ENCODE measurements at regions not wholly inside any gene's neighbourhood (a gene's known extent, or its start where the extent isn't known, plus 50 kb on each side); places are given as distances from the start of the nearest gene placed in this dataset.

GRCh38 chr3:75110741-75111140 is 496.3 kb upstream of the CNTN3 start:
- Histone ChIP-seq H3K4me3 (no peak overlapping the region), H3K4me1 (no peaks in the 10 kb centered on the region), H3K27ac (no peak overlapping the region), H3K27me3 (no peaks in the 10 kb centered on the region), H3K36me3 (no peaks in the 10 kb centered on the region), H3K9me3 (no peaks in the 10 kb centered on the region)
- DNase-seq (ENCODE audit: low spot score in 2 of 2), result no peak
- 90% methylated on average over 1 of the region's 1 CpG for WGBS
- no peak for TF ChIP-seq POLR2AphosphoS5 (IDR thresholded peaks at IDR 0.05)
- no peak for TF ChIP-seq EP300 (IDR thresholded peaks at IDR 0.05)
- TF ChIP-seq CTCF (IDR thresholded peaks at IDR 0.05), result no peak
- TF ChIP-seq POLR2A (IDR thresholded peaks at IDR 0.05), result no peak

DNA sequence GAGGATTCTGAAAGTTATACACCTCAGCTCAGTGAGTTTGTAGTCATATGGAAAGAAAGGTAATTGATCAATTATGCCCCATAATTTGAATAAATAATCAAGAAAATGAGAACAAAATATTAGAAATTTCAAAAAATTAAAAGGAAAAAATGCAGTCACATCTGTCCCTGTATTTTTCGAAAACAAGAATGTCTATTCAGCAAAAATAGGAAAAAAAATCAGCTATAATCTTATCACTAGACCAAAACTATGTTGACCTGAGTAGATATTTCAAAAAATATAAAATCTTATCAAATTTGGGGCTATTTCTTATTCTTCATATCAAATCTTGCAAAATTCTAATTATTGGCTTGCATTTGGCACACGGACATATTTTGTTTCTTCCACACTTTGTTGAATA is 501.2 kb upstream of the CNTN3 start:
- Histone ChIP-seq H3K36me3 (no peaks in the 10 kb centered on the region), H3K27me3 (no peaks in the 10 kb centered on the region), H3K9me3 (no peaks in the 10 kb centered on the region), H3K4me3 (no peak overlapping the region), H3K4me1 (no peaks in the 10 kb centered on the region), H3K27ac (no peak overlapping the region)
- TF ChIP-seq POLR2AphosphoS5 (IDR thresholded peaks at IDR 0.05) (no peak), EP300 (IDR thresholded peaks at IDR 0.05) (no peak), CTCF (IDR thresholded peaks at IDR 0.05) (no peak), POLR2A (IDR thresholded peaks at IDR 0.05) (no peak)
- DNase-seq (ENCODE audit: low spot score in 2 of 2), result no peak
- WGBS, result 87% methylated on average over 2 of the region's 2 CpGs

GRCh38 chr3:75118779-75119178 is 504.3 kb upstream of the CNTN3 start:
- WGBS, result 93% methylated on average over 1 of the region's 1 CpG

GRCh38 chr3:75126556-75126955 is 512.1 kb upstream of the CNTN3 start:
- H3K36me3 ChIP-seq, result no peaks in the 10 kb centered on the region
- H3K4me3 ChIP-seq, result no peak overlapping the region
- TF ChIP-seq POLR2AphosphoS5 (IDR thresholded peaks at IDR 0.05), result no peak
- no peak for TF ChIP-seq POLR2A (IDR thresholded peaks at IDR 0.05)
- no peak for TF ChIP-seq EP300 (IDR thresholded peaks at IDR 0.05)
- TF ChIP-seq CTCF (IDR thresholded peaks at IDR 0.05), result no peak
- no peak for DNase-seq (ENCODE audit: low spot score in 2 of 2)
- no peaks in the 10 kb centered on the region for H3K9me3 ChIP-seq
- H3K4me1 ChIP-seq, result no peaks in the 10 kb centered on the region
- no peak overlapping the region for H3K27ac ChIP-seq
- H3K27me3 ChIP-seq, result no peaks in the 10 kb centered on the region

More at GRCh38 chr3:75118779-75119178, 504.3 kb upstream of the CNTN3 start:
- H3K27me3 ChIP-seq, result no peaks in the 10 kb centered on the region
- H3K27ac ChIP-seq, result no peak overlapping the region
- no peaks in the 10 kb centered on the region for H3K4me1 ChIP-seq
- H3K4me3 ChIP-seq, result no peak overlapping the region
- no peak for TF ChIP-seq CTCF (IDR thresholded peaks at IDR 0.05)
- TF ChIP-seq POLR2AphosphoS5 (IDR thresholded peaks at IDR 0.05), result no peak
- TF ChIP-seq EP300 (IDR thresholded peaks at IDR 0.05), result no peak
- no peak for TF ChIP-seq POLR2A (IDR thresholded peaks at IDR 0.05)
- H3K36me3 ChIP-seq, result no peaks in the 10 kb centered on the region
- no peaks in the 10 kb centered on the region for H3K9me3 ChIP-seq
- DNase-seq (ENCODE audit: low spot score in 2 of 2), result no peak

- TF ChIP-seq CTCF (IDR thresholded peaks at IDR 0.05), result no peak
- TF ChIP-seq EP300 (IDR thresholded peaks at IDR 0.05), result no peak
- TF ChIP-seq POLR2AphosphoS5 (IDR thresholded peaks at IDR 0.05), result no peak
- no peak for TF ChIP-seq POLR2A (IDR thresholded peaks at IDR 0.05)
- Histone ChIP-seq H3K9me3 (no peaks in the 10 kb centered on the region), H3K4me3 (no peak overlapping the region), H3K36me3 (no peaks in the 10 kb centered on the region), H3K4me1 (no peaks in the 10 kb centered on the region), H3K27ac (no peak overlapping the region), H3K27me3 (no peaks in the 10 kb centered on the region)
- WGBS, result 19% methylated on average over 2 of the region's 2 CpGs
- no peak for DNase-seq (ENCODE audit: low spot score in 2 of 2)
Measured at GRCh38 chr3:75129101-75129500, 514.6 kb upstream of the CNTN3 start.

All from suprapubic skin (tissue), 4 donors.